Thyroid gland (tissue), 4 donors: ENCODE measurements at regions not wholly inside any gene's neighbourhood (a gene's known extent, or its start where the extent isn't known, plus 50 kb on each side); places are given as distances from the start of the nearest gene placed in this dataset.

ENCODE experiments used
- DNase-seq, 2 donors: peaks; one replicate each; pipeline ENCODE4 v3.0.0-alpha.2; 2019
- H3K27ac ChIP-seq, 3 donors: fragments of 200-600 bp; sonication (generic); 1 replicate in 2 of 3; 2 replicates in 1 of 3; pipeline ENCODE4 v1.5.1; 2016 to 2019; ENCODE audit warnings: mild to moderate bottlenecking in 1 of 3, moderate library complexity in 1 of 3
- H3K27me3 ChIP-seq: fragments of 200-600 bp; sonication (generic); one replicate; pipeline ENCODE4 v1.5.1; 2019
- H3K36me3 ChIP-seq, 2 donors: fragments of 200-600 bp; sonication (generic); one replicate each; pipeline ENCODE4 v1.5.1; 2016 to 2019
- H3K4me1 ChIP-seq, 2 donors: fragments of 200-600 bp; sonication (generic); one replicate each; pipeline ENCODE4 v1.5.1; 2017 to 2019
- H3K4me3 ChIP-seq, 3 donors: fragments of 200-600 bp; sonication (generic); replicated peaks in 1 of 3; 1 replicate in 2 of 3; 2 replicates in 1 of 3; pipeline ENCODE4 v1.5.1; 2016; ENCODE audit warnings: mild to moderate bottlenecking in 1 of 3
- H3K9me3 ChIP-seq: fragments of 200-600 bp; sonication (generic); one replicate; pipeline ENCODE4 v1.5.1; 2017
- POLR2A ChIP-seq, 2 donors: fragments of 450-650 bp; IDR thresholded peaks; one replicate each; pipeline ENCODE4 v1.6.1; 2017; ENCODE audit warnings: antibody characterized with exemption in 2 of 2, mild to moderate bottlenecking in 2 of 2, moderate library complexity in 1 of 2
- WGBS, 2 donors: methylation state at CpG; one replicate each; pipeline ENCODE4 v1.1.5; 2017; 5-methylcytosine and 5-hydroxymethylcytosine counted together
- intact Hi-C: fragments of 100-400 bp; cut with DNase I; formaldehyde crosslinking; loops from one replicate; pipeline ENCODE4 v1.15.1; 2023
- TF ChIP-seq, protein P1 (sequence below), 6 experiments: fragments of 200-600 bp in 3 of 6; fragments of 450-650 bp in 3 of 6; sonication (generic) in 3 of 6; IDR thresholded peaks; one replicate each; pipeline ENCODE4 v1.5.1; 2016 to 2019; ENCODE audit warnings: antibody characterized with exemption in 6 of 6, mild to moderate bottlenecking in 2 of 6, inconsistent platforms in 1 of 6, moderate library complexity in 1 of 6

DNA sequence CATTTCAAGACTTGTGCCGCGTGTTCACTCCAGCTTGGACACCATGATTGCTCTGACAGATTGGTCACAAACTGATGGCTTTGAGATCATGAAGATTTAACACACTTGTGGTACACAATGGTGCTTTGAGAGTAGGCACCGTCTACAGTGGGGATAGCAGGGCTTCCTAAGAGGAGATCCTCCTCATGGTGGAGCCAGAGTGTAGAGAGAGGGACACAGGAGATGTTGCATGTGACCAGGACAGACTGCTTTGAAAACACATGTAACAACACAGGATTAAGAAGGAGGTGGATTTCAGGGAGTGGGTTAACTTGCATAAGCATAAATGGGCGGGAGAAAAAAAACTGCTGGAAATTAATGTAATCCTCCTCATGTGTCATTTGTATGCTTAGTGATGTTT is 95.7 kb upstream of the LINC00305 start:
- 75 to 84% methylated on average over 4 of the region's 4 CpGs for WGBS, 2 donors

DNA sequence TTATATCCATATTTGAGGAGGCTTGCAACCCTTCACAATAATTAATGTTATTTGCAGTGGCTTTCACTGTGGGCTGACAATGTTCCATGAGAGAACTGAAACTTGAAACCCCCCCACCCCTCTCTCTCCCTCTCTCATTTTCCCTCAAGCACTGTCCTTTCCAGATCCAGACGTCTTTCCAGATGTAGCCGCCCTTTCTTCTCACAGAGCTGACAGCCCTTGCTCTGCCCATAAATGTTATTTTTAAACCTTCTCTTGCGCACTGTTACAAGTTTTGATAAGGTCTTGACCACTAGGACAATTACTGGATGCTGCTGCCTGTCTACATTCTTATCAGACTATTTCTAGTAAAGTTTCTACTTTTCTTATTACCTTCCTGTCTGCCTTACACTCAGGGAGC is 91.4 kb upstream of the LINC00305 start:
- TF ChIP-seq POLR2A (IDR thresholded peaks at IDR 0.05): no peak

More for the DNA sequence above, 95.7 kb upstream of the LINC00305 start:
- no peaks in the 10 kb centered on the region for H3K9me3 ChIP-seq
- no peaks in the 10 kb centered on the region for H3K4me1 ChIP-seq
- H3K27me3 ChIP-seq: no peaks in the 10 kb centered on the region
- no peak for DNase-seq
- H3K36me3 ChIP-seq: no peaks in the 10 kb centered on the region
- intact Hi-C loops: no loop called here
- no peak overlapping the region for H3K27ac ChIP-seq
- TF ChIP-seq, protein P1, sequence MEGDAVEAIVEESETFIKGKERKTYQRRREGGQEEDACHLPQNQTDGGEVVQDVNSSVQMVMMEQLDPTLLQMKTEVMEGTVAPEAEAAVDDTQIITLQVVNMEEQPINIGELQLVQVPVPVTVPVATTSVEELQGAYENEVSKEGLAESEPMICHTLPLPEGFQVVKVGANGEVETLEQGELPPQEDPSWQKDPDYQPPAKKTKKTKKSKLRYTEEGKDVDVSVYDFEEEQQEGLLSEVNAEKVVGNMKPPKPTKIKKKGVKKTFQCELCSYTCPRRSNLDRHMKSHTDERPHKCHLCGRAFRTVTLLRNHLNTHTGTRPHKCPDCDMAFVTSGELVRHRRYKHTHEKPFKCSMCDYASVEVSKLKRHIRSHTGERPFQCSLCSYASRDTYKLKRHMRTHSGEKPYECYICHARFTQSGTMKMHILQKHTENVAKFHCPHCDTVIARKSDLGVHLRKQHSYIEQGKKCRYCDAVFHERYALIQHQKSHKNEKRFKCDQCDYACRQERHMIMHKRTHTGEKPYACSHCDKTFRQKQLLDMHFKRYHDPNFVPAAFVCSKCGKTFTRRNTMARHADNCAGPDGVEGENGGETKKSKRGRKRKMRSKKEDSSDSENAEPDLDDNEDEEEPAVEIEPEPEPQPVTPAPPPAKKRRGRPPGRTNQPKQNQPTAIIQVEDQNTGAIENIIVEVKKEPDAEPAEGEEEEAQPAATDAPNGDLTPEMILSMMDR (IDR thresholded peaks at IDR 0.05): no peak
- no peak for TF ChIP-seq POLR2A (IDR thresholded peaks at IDR 0.05)
- no peak overlapping the region for H3K4me3 ChIP-seq

DNA sequence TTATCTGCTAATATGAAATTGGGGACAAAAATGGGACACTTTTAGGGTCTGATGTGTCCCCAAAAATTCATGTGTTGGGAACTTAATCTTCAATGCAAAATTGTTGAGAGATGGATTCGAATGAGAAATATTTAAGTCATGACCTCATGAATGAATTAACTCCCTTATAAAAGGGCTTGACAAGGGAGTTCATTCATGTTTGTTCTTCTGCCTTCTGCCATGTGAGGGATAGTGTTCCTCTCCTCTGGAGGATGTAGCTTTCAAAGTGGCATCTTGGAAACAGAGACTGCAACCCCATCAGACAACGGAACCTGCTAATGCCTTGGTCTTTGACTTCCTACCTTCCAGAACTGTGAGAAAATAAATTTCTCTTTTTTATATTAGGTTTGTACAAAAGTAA is 89.2 kb upstream of the LINC00305 start:
- H3K27ac ChIP-seq: no peak overlapping the region
- H3K36me3 ChIP-seq: no peaks in the 10 kb centered on the region
- intact Hi-C loops: no loop called here
- TF ChIP-seq, protein P1 (IDR thresholded peaks at IDR 0.05): no peak
- no peak for DNase-seq
- WGBS, 2 donors: 92% methylated on average over 2 of the region's 2 CpGs
- no peaks in the 10 kb centered on the region for H3K27me3 ChIP-seq
- H3K4me1 ChIP-seq: no peaks in the 10 kb centered on the region
- H3K4me3 ChIP-seq: no peak overlapping the region
- H3K9me3 ChIP-seq: no peaks in the 10 kb centered on the region

More for the DNA sequence above, 91.4 kb upstream of the LINC00305 start:
- H3K27ac ChIP-seq: no peak overlapping the region
- 41 to 44% methylated on average over 3 of the region's 3 CpGs for WGBS, 2 donors
- intact Hi-C loops: no loop called here
- DNase-seq: no peak
- H3K4me3 ChIP-seq: no peak overlapping the region
- no peaks in the 10 kb centered on the region for H3K27me3 ChIP-seq
- no peaks in the 10 kb centered on the region for H3K4me1 ChIP-seq
- H3K36me3 ChIP-seq: no peaks in the 10 kb centered on the region
- no peaks in the 10 kb centered on the region for H3K9me3 ChIP-seq

DNA sequence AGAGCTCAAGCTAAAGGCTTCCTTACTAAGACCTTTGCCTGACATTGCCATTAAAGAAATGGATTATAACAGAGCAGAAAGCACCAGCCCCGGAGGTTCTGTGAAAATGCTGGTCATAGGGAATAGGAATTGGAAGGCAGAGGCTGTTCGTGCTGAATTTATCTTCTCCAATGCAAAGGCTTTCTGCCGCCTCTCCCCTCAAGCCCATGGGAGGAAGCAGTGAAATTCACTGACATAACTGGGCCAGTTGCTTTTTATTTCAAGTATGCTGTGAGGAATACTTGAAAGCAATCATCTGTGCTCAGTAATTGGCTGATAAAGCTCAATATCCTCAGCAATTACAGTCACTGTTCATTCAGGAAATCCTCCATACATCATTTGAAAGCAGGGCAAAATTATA is 85.4 kb upstream of the LINC00305 start:
- no peak for DNase-seq
- no peak overlapping the region for H3K4me3 ChIP-seq
- no peaks in the 10 kb centered on the region for H3K9me3 ChIP-seq
- H3K27me3 ChIP-seq: no peaks in the 10 kb centered on the region
- TF ChIP-seq POLR2A (IDR thresholded peaks at IDR 0.05): no peak
- TF ChIP-seq, protein P1 (IDR thresholded peaks at IDR 0.05): no peak
- H3K4me1 ChIP-seq: no peaks in the 10 kb centered on the region
- intact Hi-C loops: no loop called here
- no peaks in the 10 kb centered on the region for H3K36me3 ChIP-seq
- WGBS, 2 donors: 43 to 49% methylated on average over 3 of the region's 3 CpGs
- H3K27ac ChIP-seq: no peak overlapping the region

DNA sequence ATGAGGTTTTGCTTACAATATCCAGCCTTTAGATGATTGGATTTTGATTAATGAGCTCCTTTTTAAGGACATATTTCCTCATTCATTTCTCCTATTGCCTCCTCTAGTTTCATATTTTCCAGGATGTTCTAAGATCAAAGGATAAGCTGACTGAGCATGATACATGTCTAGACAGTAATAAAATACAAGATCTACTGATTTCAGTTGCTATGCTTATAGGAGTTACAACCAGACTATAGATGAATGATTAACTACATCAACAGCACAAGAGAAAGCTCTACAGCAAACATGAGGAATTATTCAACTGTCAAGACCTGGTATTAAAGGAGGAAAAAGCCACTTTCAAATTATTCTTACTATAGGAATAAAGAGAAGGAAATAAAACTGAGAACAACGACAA is 85.0 kb upstream of the LINC00305 start:
- TF ChIP-seq, protein P1 (IDR thresholded peaks at IDR 0.05): no peak
- TF ChIP-seq POLR2A (IDR thresholded peaks at IDR 0.05): no peak
- Histone ChIP-seq H3K4me1 (no peaks in the 10 kb centered on the region), H3K27me3 (no peaks in the 10 kb centered on the region), H3K27ac (no peak overlapping the region), H3K36me3 (no peaks in the 10 kb centered on the region), H3K4me3 (no peak overlapping the region), H3K9me3 (no peaks in the 10 kb centered on the region)
- 62 to 73% methylated on average over 1 of the region's 1 CpG for WGBS, 2 donors
- no peak for DNase-seq
- intact Hi-C loops: no loop called here

DNA sequence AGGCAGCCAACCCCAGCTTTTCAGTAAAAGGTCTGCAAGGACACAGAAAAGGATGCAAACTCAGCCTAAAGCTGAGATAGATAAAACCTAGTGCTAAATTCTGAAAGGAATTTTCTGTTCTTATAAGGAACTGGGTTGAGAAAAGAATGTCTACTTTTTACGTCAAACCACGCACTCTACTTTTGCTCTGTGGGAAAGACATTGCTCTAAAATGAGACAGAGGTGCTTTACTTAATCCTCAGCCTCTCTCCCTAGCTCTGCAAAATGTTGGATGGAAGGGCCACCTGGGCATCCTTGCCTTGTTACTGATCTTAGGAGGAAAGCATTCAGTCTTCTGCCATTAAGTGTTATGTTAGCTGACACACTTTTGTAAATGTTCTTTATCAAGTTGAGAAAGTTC is 72.1 kb upstream of the LINC00305 start:
- WGBS, 2 donors: 95 to 97% methylated on average over 2 of the region's 2 CpGs
- no peaks in the 10 kb centered on the region for H3K9me3 ChIP-seq

More for the DNA sequence above, 72.1 kb upstream of the LINC00305 start:
- DNase-seq: no peak
- TF ChIP-seq, protein P1 (IDR thresholded peaks at IDR 0.05): no peak
- no peak for TF ChIP-seq POLR2A (IDR thresholded peaks at IDR 0.05)
- Histone ChIP-seq H3K27me3 (no peaks in the 10 kb centered on the region), H3K27ac (no peak overlapping the region), H3K4me1 (no peaks in the 10 kb centered on the region), H3K4me3 (no peak overlapping the region), H3K36me3 (no peaks in the 10 kb centered on the region)
- intact Hi-C loops: no loop called here
